ENCODE measurements at regions not wholly inside any gene's neighbourhood (a gene's known extent, or its start where the extent isn't known, plus 50 kb on each side); places are given as distances from the start of the nearest gene placed in this dataset.
A peak's percentile ranks its signal among the peaks of the same experiment; 100 is the strongest.

GRCh38 chr7:22658031-22658430 lies 69.0 kb upstream of the IL6 start:
- Histone ChIP-seq H3K27ac (replicated peaks) (no peak overlapping the region), H3K27me3 (ENCODE audit: low read depth) (no peaks in the 10 kb centered on the region), H3K36me3 (no peaks in the 10 kb centered on the region), H3K4me1 (peaks cover 8% of the 10 kb centered on the region), H3K4me3 (no peak overlapping the region), H3K9me3 (replicated peaks) (no peaks in the 10 kb centered on the region)
- no peak for DNase-seq
- no peak for TF ChIP-seq CTCF (IDR thresholded peaks at IDR 0.05; ENCODE audit: borderline replicate concordance)
- intact Hi-C loops (cut with micrococcal nuclease): no loop called here

GRCh38 chr7:22657479-22657878 lies 69.5 kb upstream of the IL6 start:
- Histone ChIP-seq H3K27me3 (ENCODE audit: low read depth) (no peaks in the 10 kb centered on the region), H3K36me3 (no peaks in the 10 kb centered on the region), H3K4me3 (no peak overlapping the region), H3K9me3 (replicated peaks) (no peaks in the 10 kb centered on the region), H3K4me1 (peaks cover 8% of the 10 kb centered on the region), H3K27ac (replicated peaks) (no peak overlapping the region)
- intact Hi-C loops (cut with micrococcal nuclease): no loop called here
- TF ChIP-seq CTCF (IDR thresholded peaks at IDR 0.05; ENCODE audit: borderline replicate concordance): no peak
- no peak for DNase-seq

GRCh38 chr7:22655781-22656180 lies 71.2 kb upstream of the IL6 start:
- TF ChIP-seq CTCF (IDR thresholded peaks at IDR 0.05; ENCODE audit: borderline replicate concordance): no peak
- Histone ChIP-seq H3K9me3 (replicated peaks) (no peaks in the 10 kb centered on the region), H3K27ac (replicated peaks) (no peak overlapping the region), H3K27me3 (ENCODE audit: low read depth) (no peaks in the 10 kb centered on the region), H3K4me3 (no peak overlapping the region), H3K36me3 (no peaks in the 10 kb centered on the region), H3K4me1 (peaks cover 15% of the 10 kb centered on the region)
- DNase-seq: no peak
- intact Hi-C loops (cut with micrococcal nuclease): no loop called here

- TF ChIP-seq CTCF (IDR thresholded peaks at IDR 0.05; ENCODE audit: borderline replicate concordance): no peak
- Histone ChIP-seq H3K9me3 (replicated peaks) (no peaks in the 10 kb centered on the region), H3K27ac (replicated peaks) (no peak overlapping the region), H3K4me1 (peaks cover 15% of the 10 kb centered on the region), H3K4me3 (no peak overlapping the region), H3K36me3 (no peaks in the 10 kb centered on the region), H3K27me3 (ENCODE audit: low read depth) (no peaks in the 10 kb centered on the region)
- DNase-seq: no peak
- intact Hi-C loops (cut with micrococcal nuclease): no loop called here
Measured at GRCh38 chr7:22654831-22655230, 72.2 kb upstream of the IL6 start.

- DNase-seq: no peak
- Histone ChIP-seq H3K27ac (replicated peaks) (peak overlapping the region; percentile 28), H3K36me3 (no peaks in the 10 kb centered on the region), H3K4me1 (peaks cover 15% of the 10 kb centered on the region), H3K27me3 (ENCODE audit: low read depth) (no peaks in the 10 kb centered on the region), H3K4me3 (no peak overlapping the region), H3K9me3 (replicated peaks) (no peaks in the 10 kb centered on the region)
- no peak for TF ChIP-seq CTCF (IDR thresholded peaks at IDR 0.05; ENCODE audit: borderline replicate concordance)
- intact Hi-C loops (cut with micrococcal nuclease): no loop called here
Measured at GRCh38 chr7:22653951-22654350, 73.0 kb upstream of the IL6 start.

Measured in left ventricle myocardium inferior (tissue), 1 donor.